GM23248 (cell line): ENCODE measurements at regions not wholly inside any gene's neighbourhood (a gene's known extent, or its start where the extent isn't known, plus 50 kb on each side); places are given as distances from the start of the nearest gene placed in this dataset.

Experiments
- DNase-seq: peaks from one replicate; pipeline ENCODE4 v3.0.0-alpha.2; 2015
- H2AFZ ChIP-seq: fragments of 200-600 bp; sonication (generic); 2 replicates; pipeline ENCODE4 v1.6.1; 2016; ENCODE audit warnings: antibody characterized with exemption
- H3F3A ChIP-seq: fragments of 200-600 bp; sonication (generic); 2 replicates; pipeline ENCODE4 v1.6.1; 2016; ENCODE audit warnings: mild to moderate bottlenecking, antibody characterized with exemption, mixed run types; ENCODE audit not compliant: insufficient read depth
- H3K27ac ChIP-seq: fragments of 200-600 bp; sonication (generic); 2 replicates; pipeline ENCODE4 v1.5.1; 2016; ENCODE audit warnings: mild to moderate bottlenecking
- H3K27me3 ChIP-seq: fragments of 200-600 bp; sonication (generic); replicated peaks from 2 replicates; pipeline ENCODE4 v1.6.1; 2016; ENCODE audit warnings: mild to moderate bottlenecking; ENCODE audit not compliant: insufficient read depth
- H3K36me3 ChIP-seq: fragments of 200-600 bp; sonication (generic); 2 replicates; pipeline ENCODE4 v1.6.1; 2016; ENCODE audit warnings: low read depth, mild to moderate bottlenecking
- H3K4me1 ChIP-seq: fragments of 200-600 bp; sonication (generic); 2 replicates; pipeline ENCODE4 v1.6.1; 2016; ENCODE audit warnings: mild to moderate bottlenecking; ENCODE audit not compliant: insufficient read depth
- H3K4me2 ChIP-seq: fragments of 200-600 bp; sonication (generic); one replicate; pipeline ENCODE4 v1.6.1; 2016; ENCODE audit warnings: mild to moderate bottlenecking; ENCODE audit not compliant: unreplicated experiment
- H3K4me3 ChIP-seq: fragments of 200-600 bp; sonication (generic); 2 replicates; pipeline ENCODE4 v1.5.1; 2016; ENCODE audit warnings: mild to moderate bottlenecking
- H3K79me2 ChIP-seq: fragments of 200-600 bp; sonication (generic); 2 replicates; pipeline ENCODE4 v1.6.1; 2016; ENCODE audit warnings: mild to moderate bottlenecking; ENCODE audit not compliant: insufficient read depth
- H3K9ac ChIP-seq: fragments of 200-600 bp; sonication (generic); 2 replicates; pipeline ENCODE4 v1.6.1; 2016; ENCODE audit warnings: mild to moderate bottlenecking
- H3K9me2 ChIP-seq: fragments of 200-600 bp; sonication (generic); 2 replicates; pipeline ENCODE4 v1.6.1; 2016; ENCODE audit warnings: mixed run types, mild to moderate bottlenecking, moderate library complexity; ENCODE audit not compliant: insufficient read depth
- H3K9me3 ChIP-seq: fragments of 200-600 bp; sonication (generic); one replicate; pipeline ENCODE4 v1.6.1; 2017; ENCODE audit warnings: low read depth
- H4K20me1 ChIP-seq: fragments of 200-600 bp; sonication (generic); 2 replicates; pipeline ENCODE4 v1.6.0; 2016; ENCODE audit not compliant: insufficient read depth
- EZH2 ChIP-seq: fragments of 200-600 bp; sonication (generic); IDR thresholded peaks from 2 replicates; pipeline ENCODE4 v1.6.1; 2018; ENCODE audit warnings: antibody characterized with exemption, mild to moderate bottlenecking; ENCODE audit not compliant: insufficient read depth, poor library complexity, severe bottlenecking
- EZH2phosphoT487 ChIP-seq: fragments of 200-600 bp; sonication (generic); IDR thresholded peaks from 2 replicates; pipeline ENCODE4 v1.6.1; 2018; ENCODE audit warnings: antibody characterized with exemption, moderate library complexity, mild to moderate bottlenecking, low read depth; ENCODE audit not compliant: insufficient read depth
- WGBS, 2 experiments: methylation state at CpG; one replicate each; pipeline ENCODE4 v1.1.6; 2015 to 2017; ENCODE audit warnings: low lambda C conversion rate in 2 of 2, low coverage in 1 of 2; ENCODE audit errors: missing lambda C conversion rate in 2 of 2; 5-methylcytosine and 5-hydroxymethylcytosine counted together
- in situ Hi-C: fragments of 300-500 bp; cut with MboI; formaldehyde crosslinking; loops from 2 replicates; pipeline ENCODE4 v1.15.0; 2020

DNA sequence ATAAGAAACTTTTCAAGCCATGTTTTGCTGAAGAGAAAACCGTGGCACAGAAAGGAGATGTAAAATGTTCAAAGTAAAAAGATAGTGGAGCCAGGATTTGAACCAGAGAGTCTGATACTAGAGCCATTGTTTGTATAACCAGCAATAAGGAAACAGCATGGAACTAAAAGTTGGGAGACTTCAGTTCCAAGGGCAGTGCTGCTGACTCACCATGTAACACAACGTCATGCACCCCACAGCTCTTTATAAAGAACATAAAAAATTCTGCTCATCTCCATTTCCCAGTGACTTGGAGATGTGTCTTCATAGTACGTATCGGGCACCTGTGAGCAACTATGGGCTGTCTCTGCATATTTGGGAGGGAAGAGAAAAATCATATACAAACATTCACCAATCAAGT lies 353.0 kb upstream of the PIK3C3 start:
- H2AFZ ChIP-seq = no peak overlapping the region
- TF ChIP-seq EZH2 (no peak), EZH2phosphoT487 (no peak)
- 28 to 29% methylated on average over 4 of the region's 4 CpGs for WGBS, 2 experiments
- no peaks in the 10 kb centered on the region for H4K20me1 ChIP-seq
- H3K27ac ChIP-seq = no peak overlapping the region
- H3K4me2 ChIP-seq = no peak overlapping the region
- no peaks in the 10 kb centered on the region for H3F3A ChIP-seq
- no peak overlapping the region for H3K4me3 ChIP-seq
- H3K27me3 ChIP-seq = no peaks in the 10 kb centered on the region
- H3K9me2 ChIP-seq = no peaks in the 10 kb centered on the region
- no peaks in the 10 kb centered on the region for H3K4me1 ChIP-seq
- in situ Hi-C loops = no loop called here
- no peaks in the 10 kb centered on the region for H3K36me3 ChIP-seq
- no peak overlapping the region for H3K9ac ChIP-seq
- H3K9me3 ChIP-seq = no peaks in the 10 kb centered on the region
- no peaks in the 10 kb centered on the region for H3K79me2 ChIP-seq
- DNase-seq = no peak

DNA sequence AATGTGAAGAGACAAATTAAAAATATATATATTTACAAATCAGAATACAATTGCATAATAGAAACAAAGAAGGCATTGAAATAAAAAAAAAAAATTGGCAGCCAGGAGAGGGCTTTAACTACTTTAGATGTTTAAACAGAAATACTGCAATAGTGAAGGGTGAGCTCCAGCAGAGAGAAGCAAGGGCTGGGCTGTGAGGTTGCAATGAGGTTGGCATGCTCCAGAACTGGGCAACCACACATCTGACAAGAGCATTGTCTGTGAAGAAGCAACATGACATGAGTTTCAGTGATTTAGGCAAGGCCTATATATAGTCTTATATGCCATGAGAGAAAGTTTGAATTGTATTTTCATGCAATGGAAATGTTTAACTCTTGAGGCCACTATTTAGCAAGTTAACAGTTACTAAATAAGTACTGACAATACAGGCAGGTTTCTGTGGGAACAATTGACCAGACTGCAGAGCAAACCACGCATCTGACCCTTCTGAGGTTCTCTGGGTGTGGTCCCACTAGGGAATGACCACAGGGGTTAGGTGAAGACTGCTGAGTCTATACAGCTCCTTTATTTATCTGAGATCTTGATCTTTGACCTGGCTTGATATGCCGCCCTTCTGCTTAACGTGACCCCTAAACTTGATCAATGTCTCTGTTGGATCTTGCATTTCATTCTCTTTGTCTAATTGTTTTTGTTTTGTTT lies 354.2 kb upstream of the PIK3C3 start:
- WGBS, 2 experiments = 37 to 39% methylated on average over 3 of the region's 3 CpGs
- H3K9me3 ChIP-seq = no peaks in the 10 kb centered on the region
- no peaks in the 10 kb centered on the region for H3K9me2 ChIP-seq
- in situ Hi-C loops = no loop called here
- no peak for TF ChIP-seq EZH2phosphoT487
- no peak overlapping the region for H3K9ac ChIP-seq
- H3K4me1 ChIP-seq = no peaks in the 10 kb centered on the region
- no peak overlapping the region for H2AFZ ChIP-seq
- no peak overlapping the region for H3K27ac ChIP-seq
- no peak overlapping the region for H3K4me2 ChIP-seq
- H4K20me1 ChIP-seq = no peaks in the 10 kb centered on the region
- no peak for DNase-seq
- no peak overlapping the region for H3K4me3 ChIP-seq
- no peaks in the 10 kb centered on the region for H3K79me2 ChIP-seq
- no peaks in the 10 kb centered on the region for H3K27me3 ChIP-seq
- H3F3A ChIP-seq = no peaks in the 10 kb centered on the region
- H3K36me3 ChIP-seq = no peaks in the 10 kb centered on the region

- Histone ChIP-seq H3F3A (no peaks in the 10 kb centered on the region), H3K9me3 (no peaks in the 10 kb centered on the region), H3K9ac (no peak overlapping the region), H3K4me1 (no peaks in the 10 kb centered on the region), H3K27me3 (no peaks in the 10 kb centered on the region), H3K9me2 (no peaks in the 10 kb centered on the region), H2AFZ (no peak overlapping the region), H3K4me2 (no peak overlapping the region), H3K27ac (no peak overlapping the region), H3K79me2 (no peaks in the 10 kb centered on the region), H4K20me1 (no peaks in the 10 kb centered on the region), H3K4me3 (no peak overlapping the region), H3K36me3 (no peaks in the 10 kb centered on the region)
- no peak for DNase-seq
- in situ Hi-C loops = no loop called here
- 20 to 21% methylated on average over 3 of the region's 3 CpGs for WGBS, 2 experiments
- TF ChIP-seq EZH2phosphoT487 (no peak), EZH2 (no peak)
Observed at GRCh38 chr18:41599466-41599865, 355.6 kb upstream of the PIK3C3 start.

DNA sequence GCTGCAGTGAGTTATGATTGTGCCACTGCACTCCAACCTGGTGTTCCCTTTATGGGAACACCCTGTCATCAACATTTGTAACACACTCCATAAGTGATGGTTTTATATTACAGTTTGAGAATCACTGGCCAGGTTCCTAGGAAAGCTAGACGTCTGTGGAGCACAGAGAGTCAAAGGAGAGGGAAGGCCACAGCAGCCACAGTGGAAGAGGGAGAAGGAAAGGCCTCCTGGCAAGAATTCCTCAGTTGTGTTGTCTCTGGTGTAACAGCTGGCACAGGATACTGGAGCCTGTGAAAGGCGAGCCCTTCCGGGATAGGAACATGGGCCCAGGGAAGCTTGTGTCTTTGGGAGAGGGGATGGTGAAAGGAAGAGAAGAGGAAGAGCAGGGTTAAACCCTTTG lies 360.5 kb upstream of the PIK3C3 start:
- Histone ChIP-seq H3K4me2 (no peak overlapping the region), H3K4me3 (no peak overlapping the region), H3K9ac (no peak overlapping the region), H3K27me3 (no peaks in the 10 kb centered on the region), H3K4me1 (no peaks in the 10 kb centered on the region), H3K36me3 (no peaks in the 10 kb centered on the region), H2AFZ (no peak overlapping the region), H3K9me3 (no peaks in the 10 kb centered on the region), H3F3A (no peaks in the 10 kb centered on the region), H4K20me1 (no peaks in the 10 kb centered on the region), H3K27ac (no peak overlapping the region), H3K79me2 (no peaks in the 10 kb centered on the region), H3K9me2 (no peaks in the 10 kb centered on the region)
- DNase-seq = no peak
- in situ Hi-C loops = no loop called here
- TF ChIP-seq EZH2phosphoT487 (no peak), EZH2 (no peak)
- 0 to 3% methylated on average over 3 of the region's 3 CpGs for WGBS, 2 experiments

DNA sequence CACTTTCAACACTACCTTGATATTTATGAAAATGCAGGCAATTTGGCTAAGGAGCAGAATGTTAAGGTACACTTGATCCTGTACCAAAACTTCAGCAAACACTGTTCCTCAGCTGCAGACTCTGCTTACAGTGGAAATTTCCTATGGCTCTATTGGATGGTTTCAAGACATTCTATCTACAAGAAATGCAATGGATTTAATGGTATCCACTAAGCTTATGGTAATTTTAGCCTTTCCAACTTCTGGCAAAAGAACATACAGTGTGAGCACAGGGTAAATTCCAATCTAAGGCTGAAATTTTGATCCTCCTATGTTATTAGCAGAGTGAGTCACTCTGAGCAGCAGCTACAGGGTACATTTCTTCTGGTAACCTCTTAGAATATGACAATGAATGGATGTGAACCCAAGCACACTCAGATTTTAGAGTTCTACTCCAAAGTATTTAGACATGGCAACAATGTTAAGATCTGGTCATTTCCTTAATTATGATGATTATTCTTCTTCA lies 361.8 kb upstream of the PIK3C3 start:
- Histone ChIP-seq H3K79me2 (no peaks in the 10 kb centered on the region), H3K27me3 (no peaks in the 10 kb centered on the region), H3K9ac (no peak overlapping the region), H3K27ac (no peak overlapping the region), H3K4me3 (no peak overlapping the region), H3K9me3 (no peaks in the 10 kb centered on the region), H3K9me2 (no peaks in the 10 kb centered on the region), H3F3A (no peaks in the 10 kb centered on the region), H3K4me1 (no peaks in the 10 kb centered on the region), H4K20me1 (no peaks in the 10 kb centered on the region), H3K36me3 (no peaks in the 10 kb centered on the region), H3K4me2 (no peak overlapping the region), H2AFZ (no peak overlapping the region)
- in situ Hi-C loops = no loop called here
- no peak for DNase-seq
- TF ChIP-seq EZH2phosphoT487 (no peak), EZH2 (no peak)
